ENCODE measurements at regions not wholly inside any gene's neighbourhood (a gene's known extent, or its start where the extent isn't known, plus 50 kb on each side); places are given as distances from the start of the nearest gene placed in this dataset.

DNA sequence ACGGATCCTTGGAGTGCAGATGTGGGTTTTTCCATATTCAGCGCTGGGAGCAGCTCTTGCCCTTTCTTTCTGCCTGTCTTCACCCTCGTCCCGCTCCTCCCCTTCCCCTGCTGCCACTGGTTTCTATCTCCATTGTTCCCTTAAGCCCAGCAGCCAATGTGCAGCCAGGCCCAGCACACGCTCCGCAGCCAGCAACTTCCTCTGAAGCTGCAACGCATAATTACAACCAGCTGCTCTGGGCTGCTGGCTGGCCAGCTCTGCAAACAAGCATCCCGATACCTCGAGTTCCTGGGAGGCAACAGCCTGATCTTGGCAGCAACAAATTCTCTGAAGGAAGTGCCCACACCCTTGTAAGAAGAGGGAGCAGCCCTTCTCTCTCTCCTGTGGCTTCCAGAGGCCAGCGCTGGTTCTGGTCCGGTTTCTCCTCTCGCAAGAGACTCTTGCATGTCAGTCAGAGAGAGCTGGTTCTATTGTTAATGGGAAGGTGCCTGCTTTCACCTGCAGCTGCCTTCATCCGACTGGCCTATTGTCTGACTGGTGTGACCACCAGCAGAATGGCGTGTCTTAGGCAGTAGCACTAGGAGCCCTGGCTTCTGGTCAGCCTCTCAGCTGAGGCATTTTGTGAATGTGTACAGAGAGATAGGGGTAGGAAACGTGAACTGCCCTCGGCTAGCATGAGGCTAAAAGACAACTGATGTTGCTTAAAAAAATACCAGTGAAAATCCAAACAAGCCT lies 83.8 kb upstream of the MAML3 start:
- TF ChIP-seq, protein P1, sequence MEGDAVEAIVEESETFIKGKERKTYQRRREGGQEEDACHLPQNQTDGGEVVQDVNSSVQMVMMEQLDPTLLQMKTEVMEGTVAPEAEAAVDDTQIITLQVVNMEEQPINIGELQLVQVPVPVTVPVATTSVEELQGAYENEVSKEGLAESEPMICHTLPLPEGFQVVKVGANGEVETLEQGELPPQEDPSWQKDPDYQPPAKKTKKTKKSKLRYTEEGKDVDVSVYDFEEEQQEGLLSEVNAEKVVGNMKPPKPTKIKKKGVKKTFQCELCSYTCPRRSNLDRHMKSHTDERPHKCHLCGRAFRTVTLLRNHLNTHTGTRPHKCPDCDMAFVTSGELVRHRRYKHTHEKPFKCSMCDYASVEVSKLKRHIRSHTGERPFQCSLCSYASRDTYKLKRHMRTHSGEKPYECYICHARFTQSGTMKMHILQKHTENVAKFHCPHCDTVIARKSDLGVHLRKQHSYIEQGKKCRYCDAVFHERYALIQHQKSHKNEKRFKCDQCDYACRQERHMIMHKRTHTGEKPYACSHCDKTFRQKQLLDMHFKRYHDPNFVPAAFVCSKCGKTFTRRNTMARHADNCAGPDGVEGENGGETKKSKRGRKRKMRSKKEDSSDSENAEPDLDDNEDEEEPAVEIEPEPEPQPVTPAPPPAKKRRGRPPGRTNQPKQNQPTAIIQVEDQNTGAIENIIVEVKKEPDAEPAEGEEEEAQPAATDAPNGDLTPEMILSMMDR (IDR thresholded peaks at IDR 0.05; ENCODE audit: low read depth, low read length) = no peak
- peak overlapping the region; percentile 22 for H3K4me3 ChIP-seq (ENCODE audit: low read depth, low read length)

DNA sequence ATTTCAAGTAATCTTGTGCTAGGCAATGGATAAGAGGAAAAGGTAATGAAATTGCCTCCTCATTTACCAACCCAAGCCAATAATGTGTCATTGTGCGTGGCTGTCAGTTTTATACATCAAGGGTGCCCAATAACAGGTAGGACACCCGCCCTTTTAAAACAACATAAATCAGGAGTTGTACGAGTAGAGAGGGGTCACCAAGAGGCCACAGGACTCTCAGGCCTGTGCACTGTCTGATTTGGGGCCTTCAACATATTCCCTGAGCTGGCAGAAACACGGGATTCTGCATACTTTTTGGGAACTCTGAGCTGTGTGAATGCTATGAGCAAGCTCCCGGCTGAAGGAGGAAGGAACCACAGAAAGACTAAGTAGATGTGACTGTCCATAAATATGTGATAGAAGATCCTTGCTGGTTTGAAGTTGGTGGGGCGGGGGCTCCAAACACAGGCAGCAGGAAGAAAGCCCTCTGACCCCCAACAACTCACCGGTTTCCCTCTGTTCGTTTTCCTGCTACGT lies 82.7 kb upstream of the MAML3 start:
- TF ChIP-seq, protein P1 (IDR thresholded peaks at IDR 0.05; ENCODE audit: low read depth, low read length) = no peak
- no peak overlapping the region for H3K4me3 ChIP-seq (ENCODE audit: low read depth, low read length)

DNA sequence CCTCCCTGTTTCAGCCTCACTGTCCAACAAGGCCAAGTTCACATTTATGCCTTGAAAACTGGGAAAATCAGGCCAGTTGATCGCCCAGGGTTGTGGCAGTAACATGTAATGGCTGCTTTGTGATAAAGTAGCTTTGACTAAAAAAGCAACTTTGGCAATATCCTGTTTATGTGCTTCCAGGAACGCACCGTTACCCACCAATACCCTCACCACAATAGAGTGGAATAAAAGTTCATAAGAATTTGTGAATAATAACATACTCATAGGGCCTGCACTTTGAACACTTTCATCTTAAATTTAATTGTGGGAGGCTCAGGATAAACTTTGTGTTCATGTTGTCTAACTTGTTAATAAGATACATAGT lies 80.7 kb upstream of the MAML3 start:
- no peak overlapping the region for H3K4me3 ChIP-seq (ENCODE audit: low read depth, low read length)
- TF ChIP-seq, protein P1 (IDR thresholded peaks at IDR 0.05; ENCODE audit: low read depth, low read length) = no peak

DNA sequence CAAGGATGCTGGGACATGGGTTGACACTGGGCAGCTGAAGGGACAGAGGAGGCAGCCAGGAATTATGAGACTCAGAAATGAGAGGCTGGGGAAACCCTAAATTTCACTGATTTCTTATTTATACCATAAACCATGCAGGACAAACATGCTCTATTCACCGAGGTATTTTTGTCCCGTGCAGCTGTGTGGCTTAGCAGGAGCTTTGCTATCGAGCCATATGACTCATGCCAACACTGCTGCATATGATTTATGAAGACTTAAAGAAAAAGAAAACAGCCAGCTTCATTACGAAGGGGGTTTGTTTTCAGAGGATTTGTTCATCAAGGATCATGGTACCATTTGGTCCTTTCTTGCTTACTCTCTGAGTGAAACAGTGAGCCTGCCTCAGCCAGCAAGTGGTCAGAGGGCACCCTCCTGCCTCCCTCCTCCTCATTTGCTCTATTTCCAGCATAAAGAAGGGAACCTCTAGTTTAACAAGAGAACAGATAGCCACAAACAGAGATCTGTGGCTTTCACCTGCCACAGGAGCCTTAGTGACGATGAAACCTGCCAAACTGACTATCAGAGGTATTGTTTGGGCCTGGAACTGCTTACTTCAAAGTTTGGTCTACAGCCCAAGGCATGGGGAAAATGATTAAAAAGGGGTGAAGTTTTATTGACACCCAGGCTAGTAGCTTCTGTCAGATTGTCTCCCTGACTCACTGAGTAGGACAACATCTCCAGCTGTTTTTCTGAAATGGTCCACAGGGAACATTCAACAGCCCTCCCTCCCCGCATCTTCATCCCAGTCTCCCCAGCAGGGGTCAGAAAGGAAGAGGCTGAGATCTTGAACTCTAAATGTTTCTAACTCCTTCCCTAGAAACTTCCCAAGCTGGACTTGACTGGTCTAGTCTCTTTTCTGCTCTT lies 80.1 kb upstream of the MAML3 start:
- TF ChIP-seq, protein P1 (IDR thresholded peaks at IDR 0.05; ENCODE audit: low read depth, low read length) = 0 out of 2 replicates have a peak, but pooled peaks have one; percentile 5
- H3K4me3 ChIP-seq (ENCODE audit: low read depth, low read length) = no peak overlapping the region

DNA sequence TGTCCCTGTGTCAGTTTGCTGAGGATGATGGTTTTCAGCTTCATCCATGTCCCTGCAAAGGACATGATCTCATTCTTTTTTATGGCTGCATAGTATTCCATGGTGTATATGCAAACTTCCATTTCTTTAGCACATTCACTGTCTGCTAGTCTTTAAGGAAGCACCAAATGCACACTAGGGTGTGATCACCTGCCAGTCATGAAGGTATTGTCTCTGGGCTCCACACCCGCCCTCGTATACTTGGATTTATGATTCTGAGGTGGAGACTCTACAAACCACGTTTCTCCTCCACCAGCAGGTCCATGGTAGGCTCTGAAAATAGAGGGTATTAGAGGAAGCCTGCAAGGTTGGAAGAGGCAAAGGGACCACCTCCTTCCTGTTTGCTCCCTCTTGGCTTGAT lies 75.9 kb upstream of the MAML3 start:
- H3K4me3 ChIP-seq (ENCODE audit: low read depth, low read length) = no peak overlapping the region
- TF ChIP-seq, protein P1 (IDR thresholded peaks at IDR 0.05; ENCODE audit: low read depth, low read length) = no peak

DNA sequence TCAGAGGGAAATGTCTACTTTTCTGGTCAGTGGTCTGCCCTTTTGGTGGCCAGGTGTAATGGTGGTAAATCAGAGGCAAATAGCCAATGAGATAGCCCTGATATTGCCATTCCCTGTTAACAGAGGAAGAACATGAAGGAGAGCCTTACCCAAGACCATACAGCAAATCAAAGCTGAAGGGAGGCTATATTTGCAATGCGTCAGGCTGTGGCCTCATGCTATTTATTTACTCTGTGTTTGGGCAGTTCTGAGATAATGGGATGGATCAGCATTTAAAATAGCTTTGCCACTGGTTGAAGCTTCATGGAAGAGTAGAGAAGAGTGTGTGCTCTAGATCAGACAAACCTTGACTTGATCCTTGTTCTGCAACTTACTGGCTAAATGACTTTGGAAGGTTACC lies 73.3 kb upstream of the MAML3 start:
- TF ChIP-seq, protein P1 (IDR thresholded peaks at IDR 0.05; ENCODE audit: low read depth, low read length) = no peak
- no peak overlapping the region for H3K4me3 ChIP-seq (ENCODE audit: low read depth, low read length)
